ES-I3 (cell line): ENCODE measurements at regions not wholly inside any gene's neighbourhood (a gene's known extent, or its start where the extent isn't known, plus 50 kb on each side); places are given as distances from the start of the nearest gene placed in this dataset.

Source experiments
- H3K36me3 ChIP-seq: 2 replicates; pipeline ENCODE4 v1.6.1; 2013; ENCODE audit warnings: mild to moderate bottlenecking, low read length, control low read depth, moderate library complexity; ENCODE audit not compliant: insufficient read depth
- H3K4me1 ChIP-seq: 2 replicates; pipeline ENCODE4 v1.6.1; 2013; ENCODE audit warnings: mild to moderate bottlenecking, control low read depth, low read length; ENCODE audit not compliant: insufficient read depth
- H3K9ac ChIP-seq: 2 replicates; pipeline ENCODE4 v1.6.1; 2013; ENCODE audit warnings: low read depth, mild to moderate bottlenecking, low read length, moderate library complexity
- H3K9me3 ChIP-seq: 2 replicates; pipeline ENCODE4 v1.6.1; 2013; ENCODE audit warnings: mild to moderate bottlenecking, low read length, moderate library complexity; ENCODE audit not compliant: control insufficient read depth, insufficient read depth

DNA sequence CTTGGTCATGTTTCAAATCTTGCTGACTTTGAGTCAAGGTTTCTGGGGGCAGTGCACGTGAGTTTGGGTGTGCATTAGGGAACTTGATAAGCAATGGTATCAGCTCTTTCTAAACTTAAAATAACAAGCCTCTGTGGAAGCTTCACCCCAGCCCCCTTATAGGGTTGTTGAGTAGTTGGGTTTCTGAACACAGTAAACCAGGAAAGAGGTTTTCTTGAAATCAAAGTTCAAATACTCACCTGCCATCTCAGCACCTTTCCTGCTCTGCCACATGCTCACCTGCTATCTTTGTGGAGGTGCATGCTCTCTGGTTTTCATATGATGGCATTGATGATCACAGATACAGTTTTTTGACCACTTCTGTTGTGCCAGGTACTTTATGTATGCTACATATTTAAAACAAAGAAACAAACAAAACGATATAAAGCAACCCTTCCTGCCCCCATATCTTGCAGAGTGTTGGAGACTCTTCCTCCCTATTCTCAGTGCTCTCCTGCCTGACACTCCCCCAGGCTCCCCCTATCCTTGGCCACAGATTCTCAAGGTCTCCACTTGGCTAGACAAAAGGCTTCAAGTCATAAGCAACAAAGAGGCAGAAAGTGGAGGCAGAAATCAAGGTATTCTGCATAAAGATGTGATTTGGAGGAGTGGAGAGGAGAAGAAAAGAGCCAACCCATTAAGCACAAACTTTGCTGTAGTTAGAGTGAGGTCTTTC is 360.6 kb downstream of the CYRIA start:
- Histone ChIP-seq H3K9me3 (no peaks in the 10 kb centered on the region), H3K4me1 (peaks cover 8% of the 10 kb centered on the region), H3K36me3 (no peaks in the 10 kb centered on the region), H3K9ac (no peak overlapping the region)

GRCh38 chr2:16303761-16304160 is 361.9 kb downstream of the CYRIA start:
- Histone ChIP-seq H3K36me3 (no peaks in the 10 kb centered on the region), H3K4me1 (peaks cover 8% of the 10 kb centered on the region), H3K9ac (no peak overlapping the region), H3K9me3 (peaks cover 4% of the 10 kb centered on the region; the same call in 1 of the 2 replicates)

GRCh38 chr2:16303273-16303577 is 362.4 kb downstream of the CYRIA start:
- H3K9ac ChIP-seq: no peak overlapping the region
- peaks cover 4% of the 10 kb centered on the region; the same call in 1 of the 2 replicates for H3K9me3 ChIP-seq
- no peaks in the 10 kb centered on the region for H3K36me3 ChIP-seq
- H3K4me1 ChIP-seq: peaks cover 8% of the 10 kb centered on the region

DNA sequence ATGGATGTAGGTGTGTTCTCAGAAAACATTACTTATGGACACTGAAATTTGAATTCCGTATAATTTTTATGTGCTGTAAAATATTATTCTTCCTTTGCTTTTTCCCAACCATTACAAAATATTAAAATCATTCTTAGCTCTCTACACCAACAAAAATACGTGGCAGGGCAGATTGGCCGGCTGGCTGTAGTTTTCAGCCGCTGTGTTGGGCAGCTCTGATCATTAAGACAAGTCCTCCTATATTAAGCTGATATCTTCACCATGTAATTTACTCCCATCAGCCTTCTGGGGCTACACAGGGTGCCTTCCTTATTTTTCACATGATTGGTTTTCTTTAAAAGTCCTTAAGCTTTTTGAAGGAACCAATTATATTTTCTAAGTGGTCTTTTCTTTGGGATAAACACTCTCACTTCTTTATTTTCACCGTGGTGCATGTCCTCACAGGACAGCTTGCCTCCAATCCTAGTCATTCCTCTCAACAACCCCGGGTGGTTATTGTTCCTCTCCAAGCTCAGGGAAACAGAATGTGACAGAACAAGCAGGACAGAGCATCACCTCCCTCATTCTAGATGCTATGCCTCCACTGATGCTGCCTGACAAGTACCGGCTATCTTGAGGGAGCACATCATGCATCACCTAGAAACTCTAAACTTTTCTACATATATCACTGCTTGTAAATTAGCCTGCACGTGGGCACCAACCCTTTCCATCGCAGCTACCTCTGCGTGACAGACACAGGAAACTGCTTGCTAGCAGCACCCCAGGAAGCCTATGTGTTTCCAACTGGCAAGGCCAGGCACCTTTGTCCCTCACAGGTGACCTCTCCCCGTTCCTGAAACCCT is 362.3 kb downstream of the MYCN start:
- Histone ChIP-seq H3K4me1 (peaks cover 8% of the 10 kb centered on the region), H3K36me3 (no peaks in the 10 kb centered on the region), H3K9me3 (peaks cover 4% of the 10 kb centered on the region; the same call in 1 of the 2 replicates), H3K9ac (no peak overlapping the region)

DNA sequence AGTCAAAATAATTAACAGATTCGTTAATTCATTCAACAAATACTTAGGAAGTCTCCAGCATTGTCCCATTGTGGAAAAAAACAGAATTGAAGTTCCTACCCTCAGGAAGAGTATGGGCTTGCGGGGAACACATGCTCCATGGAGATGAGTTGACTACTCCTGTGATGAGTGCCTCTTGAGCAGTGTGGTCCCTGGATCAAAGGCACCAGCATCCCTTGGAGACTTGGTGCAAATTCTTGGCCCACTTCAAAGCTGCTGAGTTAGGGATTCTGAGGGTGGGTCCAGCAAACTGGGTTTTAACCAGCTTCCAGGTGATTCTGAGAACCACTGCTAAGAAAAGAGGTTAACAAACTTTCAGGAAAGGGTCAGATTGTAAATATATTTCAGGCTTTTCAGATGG is 361.6 kb downstream of the MYCN start:
- Histone ChIP-seq H3K9ac (no peak overlapping the region), H3K4me1 (peaks cover 8% of the 10 kb centered on the region), H3K9me3 (peaks cover 4% of the 10 kb centered on the region; the same call in 1 of the 2 replicates), H3K36me3 (no peaks in the 10 kb centered on the region)

GRCh38 chr2:16298866-16299265 is 358.5 kb downstream of the MYCN start:
- H3K4me1 ChIP-seq: peaks cover 8% of the 10 kb centered on the region
- no peak overlapping the region for H3K9ac ChIP-seq
- H3K9me3 ChIP-seq: peaks cover 4% of the 10 kb centered on the region; the same call in 1 of the 2 replicates
- H3K36me3 ChIP-seq: no peaks in the 10 kb centered on the region

DNA sequence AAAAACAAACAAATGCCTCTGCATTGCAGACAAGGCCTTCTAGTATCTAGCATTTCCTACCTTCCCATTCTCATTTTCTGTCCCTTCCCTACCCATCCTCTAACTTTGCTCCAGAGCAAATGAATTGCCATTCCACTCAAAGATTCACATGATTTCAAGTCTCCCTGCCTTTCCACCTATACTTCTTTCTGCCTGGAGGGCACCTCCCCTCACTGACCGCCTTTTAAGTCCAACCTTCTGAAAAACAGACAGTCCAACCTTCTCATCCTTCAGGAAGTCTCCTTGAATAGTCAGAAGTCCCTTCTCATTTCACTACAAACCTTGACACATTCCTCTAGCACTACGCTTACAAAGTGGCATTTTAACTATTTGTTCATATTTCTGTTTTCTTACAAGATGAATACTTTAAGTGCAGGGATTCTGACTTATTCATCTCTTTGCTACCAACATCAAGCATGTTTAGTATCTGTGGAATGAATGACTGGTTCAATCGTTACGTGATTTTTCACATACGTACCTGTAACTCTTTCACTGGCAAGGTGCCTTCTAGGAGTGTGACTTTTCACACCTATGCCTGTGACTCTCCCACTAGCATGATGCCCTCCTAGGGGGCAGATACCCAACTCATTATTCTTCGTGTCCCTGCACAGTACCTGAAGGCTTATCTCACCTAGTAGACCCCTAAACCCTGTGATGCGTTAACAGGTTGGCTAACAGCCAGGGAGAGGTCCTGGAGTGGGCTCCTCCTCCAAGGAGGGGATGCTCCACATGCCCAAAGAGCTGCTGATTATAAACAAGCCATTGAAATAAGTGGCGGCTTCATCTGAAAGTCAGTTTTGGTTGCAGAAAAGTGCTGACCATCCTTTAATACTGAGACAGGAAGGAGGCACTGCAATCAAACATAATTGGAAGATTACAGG is 356.2 kb downstream of the MYCN start:
- H3K36me3 ChIP-seq: no peaks in the 10 kb centered on the region
- peaks cover 4% of the 10 kb centered on the region; the same call in 1 of the 2 replicates for H3K9me3 ChIP-seq
- H3K9ac ChIP-seq: no peak overlapping the region
- no peaks in the 10 kb centered on the region for H3K4me1 ChIP-seq

DNA sequence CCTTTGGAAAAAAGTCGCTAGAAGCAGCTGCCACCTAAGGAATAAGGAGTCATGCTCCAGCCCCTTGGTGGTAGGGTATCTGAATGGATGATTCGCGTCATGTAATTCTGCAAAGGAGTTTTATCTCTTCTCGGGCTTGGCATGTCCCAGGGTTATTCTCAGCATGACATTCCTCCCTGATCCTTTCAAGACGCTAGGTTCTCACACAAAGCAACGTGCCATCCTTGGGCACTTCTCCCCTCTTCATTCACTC is 355.6 kb downstream of the MYCN start:
- no peaks in the 10 kb centered on the region for H3K36me3 ChIP-seq
- no peak overlapping the region for H3K9ac ChIP-seq
- no peaks in the 10 kb centered on the region for H3K4me1 ChIP-seq
- peaks cover 4% of the 10 kb centered on the region; the same call in 1 of the 2 replicates for H3K9me3 ChIP-seq

DNA sequence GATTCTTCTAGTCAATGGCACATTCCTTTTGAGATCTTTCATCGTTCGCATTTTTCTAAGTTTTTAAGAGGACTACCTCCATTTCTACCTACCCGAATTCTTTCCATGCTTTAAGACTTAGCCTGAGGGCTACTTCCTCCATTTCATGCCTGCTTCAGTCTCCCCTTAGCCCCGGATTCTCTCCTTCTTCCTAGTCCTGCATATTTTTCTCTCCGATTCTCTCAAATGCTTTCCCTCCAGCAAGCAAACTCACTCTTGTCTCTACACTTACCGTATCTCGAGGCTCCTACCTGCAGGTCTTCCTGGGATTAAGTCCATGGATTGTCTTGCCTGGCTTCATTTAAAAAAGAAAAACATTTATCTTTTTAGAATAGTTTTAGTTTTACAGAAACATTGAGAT is 354.4 kb downstream of the MYCN start:
- Histone ChIP-seq H3K4me1 (no peaks in the 10 kb centered on the region), H3K9ac (no peak overlapping the region), H3K9me3 (peaks cover 4% of the 10 kb centered on the region; the same call in 1 of the 2 replicates), H3K36me3 (no peaks in the 10 kb centered on the region)

DNA sequence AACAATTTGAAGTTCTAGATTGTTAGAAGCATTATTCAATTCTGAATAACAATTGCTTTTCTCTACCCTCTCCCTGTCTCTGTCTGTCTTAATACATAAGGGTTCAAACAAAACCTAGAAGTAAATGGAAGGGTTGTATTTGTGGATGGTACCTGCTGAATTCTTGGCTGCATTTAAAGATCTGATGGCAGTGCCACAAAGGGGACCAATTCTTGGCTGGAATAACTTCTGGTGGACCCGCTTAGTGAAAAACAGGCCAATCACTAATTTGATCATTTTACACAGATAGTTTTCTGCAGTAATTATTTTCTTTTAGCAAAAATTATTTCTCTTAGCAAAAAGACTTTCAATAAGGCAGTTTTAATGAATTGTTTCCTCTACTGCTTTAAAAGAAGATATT is 353.5 kb downstream of the MYCN start:
- Histone ChIP-seq H3K9me3 (no peaks in the 10 kb centered on the region), H3K4me1 (no peaks in the 10 kb centered on the region), H3K9ac (no peak overlapping the region), H3K36me3 (no peaks in the 10 kb centered on the region)

DNA sequence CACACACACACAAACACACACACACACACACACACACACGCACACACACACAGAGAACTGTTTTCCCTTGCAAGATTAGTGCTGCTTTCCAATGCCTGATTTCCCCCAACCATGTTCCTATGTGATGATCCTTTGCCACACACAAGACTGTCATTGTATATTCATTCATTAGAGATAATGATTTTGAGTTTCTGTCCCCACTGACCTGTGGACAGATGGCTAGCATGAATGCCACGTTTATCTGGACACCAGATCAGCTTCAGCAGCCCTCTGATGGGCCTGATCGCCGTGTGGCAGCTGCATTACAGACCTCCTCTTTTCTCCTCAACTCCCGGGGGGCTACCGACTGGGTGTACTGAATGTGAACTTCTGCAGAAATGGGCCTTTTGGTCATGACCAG is 353.0 kb downstream of the MYCN start:
- Histone ChIP-seq H3K9ac (no peak overlapping the region), H3K4me1 (no peaks in the 10 kb centered on the region), H3K9me3 (no peaks in the 10 kb centered on the region), H3K36me3 (no peaks in the 10 kb centered on the region)

GRCh38 chr2:16291731-16292550 is 351.6 kb downstream of the MYCN start:
- H3K9ac ChIP-seq: no peak overlapping the region
- no peaks in the 10 kb centered on the region for H3K36me3 ChIP-seq
- no peaks in the 10 kb centered on the region for H3K4me1 ChIP-seq
- H3K9me3 ChIP-seq: no peaks in the 10 kb centered on the region

DNA sequence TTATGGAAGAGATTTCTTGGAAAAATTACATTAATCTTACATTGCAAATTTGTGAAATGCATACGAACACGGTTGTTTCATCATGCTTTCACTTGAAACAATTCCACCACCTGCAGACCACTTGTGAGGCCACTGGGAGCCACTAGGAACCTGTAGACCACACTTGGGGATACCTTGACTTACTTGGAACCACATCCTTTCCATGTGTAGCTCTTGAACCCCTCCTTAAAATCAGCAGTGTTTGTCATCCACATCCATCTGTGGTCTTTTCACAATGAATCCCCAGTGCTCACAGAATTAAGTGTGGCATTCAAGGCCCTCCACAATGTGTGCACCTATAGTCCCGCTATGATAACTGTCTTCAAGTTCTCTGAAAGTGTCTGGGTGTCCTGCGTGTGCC is 350.9 kb downstream of the MYCN start:
- H3K36me3 ChIP-seq: no peaks in the 10 kb centered on the region
- H3K4me1 ChIP-seq: no peaks in the 10 kb centered on the region
- H3K9me3 ChIP-seq: no peaks in the 10 kb centered on the region
- no peak overlapping the region for H3K9ac ChIP-seq
